Middle frontal gyrus (tissue), 1 donor: ENCODE measurements at regions not wholly inside any gene's neighbourhood (a gene's known extent, or its start where the extent isn't known, plus 50 kb on each side); places are given as distances from the start of the nearest gene placed in this dataset.
"Not testable (repeated sequence)": the region's sequence is repeated elsewhere in the genome, so short reads cannot be mapped to it uniquely, and the experiment has no call there.

ENCODE experiments used
- DNase-seq: peaks from one replicate; pipeline ENCODE4 v3.0.0-alpha.2; 2015; ENCODE audit warnings: low spot score; ENCODE audit errors: extremely low spot score

- DNase-seq: no peak
Observed at GRCh38 chr7:66502230-66503035, 126.2 kb upstream of the KCTD7 start.

GRCh38 chr7:66503036-66503370 is 125.7 kb upstream of the KCTD7 start:
- DNase-seq: no peak

GRCh38 chr7:66503551-66504031 is 125.1 kb upstream of the KCTD7 start:
- no peak for DNase-seq

- no peak for DNase-seq
Observed at GRCh38 chr7:66504131-66504530, 124.5 kb upstream of the KCTD7 start.

- no peak for DNase-seq
Observed at GRCh38 chr7:66505009-66505408, 123.7 kb upstream of the KCTD7 start.

- no peak for DNase-seq
Observed at GRCh38 chr7:66505531-66506451, 122.9 kb upstream of the KCTD7 start.

GRCh38 chr7:66506703-66507102 is 122.0 kb upstream of the KCTD7 start:
- DNase-seq: not testable (repeated sequence)

- no peak for DNase-seq
Observed at GRCh38 chr7:66507764-66508296, 120.9 kb upstream of the KCTD7 start.

GRCh38 chr7:66508431-66508830 is 120.2 kb upstream of the KCTD7 start:
- no peak for DNase-seq

- DNase-seq: no peak
Observed at GRCh38 chr7:66514050-66514449, 114.6 kb upstream of the KCTD7 start.

- DNase-seq: no peak
Observed at GRCh38 chr7:66517212-66517909, 111.3 kb upstream of the KCTD7 start.

- no peak for DNase-seq
Observed at GRCh38 chr7:66518151-66518691, 110.5 kb upstream of the KCTD7 start.

GRCh38 chr7:66521675-66522074 is 107.0 kb upstream of the KCTD7 start:
- no peak for DNase-seq

- no peak for DNase-seq
Observed at GRCh38 chr7:66522518-66522917, 106.2 kb upstream of the KCTD7 start.

GRCh38 chr7:66523409-66523808 is 105.3 kb upstream of the KCTD7 start:
- no peak for DNase-seq

GRCh38 chr7:66524738-66525137 is 103.9 kb upstream of the KCTD7 start:
- DNase-seq: no peak

- not testable (repeated sequence) for DNase-seq
Observed at GRCh38 chr7:66526782-66527181, 101.9 kb upstream of the KCTD7 start.

- DNase-seq: no peak
Observed at GRCh38 chr7:66528652-66529051, 100.0 kb upstream of the KCTD7 start.

- DNase-seq: peak; percentile 5
Observed at GRCh38 chr7:66529883-66530610, 98.6 kb upstream of the KCTD7 start.
